ENCODE measurements at regions not wholly inside any gene's neighbourhood (a gene's known extent, or its start where the extent isn't known, plus 50 kb on each side); places are given as distances from the start of the nearest gene placed in this dataset.

GRCh38 chr4:20302336-20302735, 50.6 kb downstream of the SLIT2 start:
- no peak for DNase-seq

DNA sequence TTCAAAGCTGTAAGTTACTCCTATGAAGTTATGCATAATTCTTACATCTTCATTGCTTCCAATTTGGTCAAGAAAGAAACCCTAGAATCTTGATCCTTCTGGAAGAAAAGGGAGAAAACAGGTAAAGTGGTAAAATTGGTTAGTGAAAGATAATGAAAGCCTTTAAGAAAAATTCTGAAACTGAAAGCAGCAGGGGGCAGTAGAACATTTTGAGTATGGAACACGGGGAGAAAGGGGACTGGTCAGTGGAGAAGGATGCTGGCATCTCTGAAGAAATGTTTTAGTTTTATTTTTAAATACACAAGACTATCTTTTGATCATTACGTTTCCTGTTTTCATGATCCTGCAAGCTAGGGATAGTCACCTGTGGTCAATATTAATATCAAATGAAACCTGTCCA, 54.3 kb downstream of the SLIT2 start:
- no peak for DNase-seq

DNA sequence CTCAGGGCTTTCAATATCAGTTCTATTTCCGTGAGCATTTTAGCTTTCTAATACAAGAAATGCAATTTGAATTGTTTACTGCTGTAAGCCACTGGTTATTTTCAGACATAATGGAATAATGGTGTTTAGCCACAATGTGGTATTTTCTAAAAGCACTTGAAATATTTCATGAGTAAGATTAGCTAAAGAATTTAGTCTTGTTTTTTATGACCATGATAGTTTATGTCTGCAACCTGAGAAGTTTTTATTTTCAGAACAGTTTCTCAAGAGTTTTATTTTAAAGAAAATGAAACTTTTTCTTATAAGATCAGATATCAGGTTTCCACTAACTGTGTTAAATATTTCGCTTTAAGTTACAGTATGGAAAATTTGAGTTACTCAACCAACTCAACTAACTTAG, 60.2 kb downstream of the SLIT2 start:
- DNase-seq: no peak

GRCh38 chr4:20313237-20314030, 61.7 kb downstream of the SLIT2 start:
- no peak for DNase-seq

DNA sequence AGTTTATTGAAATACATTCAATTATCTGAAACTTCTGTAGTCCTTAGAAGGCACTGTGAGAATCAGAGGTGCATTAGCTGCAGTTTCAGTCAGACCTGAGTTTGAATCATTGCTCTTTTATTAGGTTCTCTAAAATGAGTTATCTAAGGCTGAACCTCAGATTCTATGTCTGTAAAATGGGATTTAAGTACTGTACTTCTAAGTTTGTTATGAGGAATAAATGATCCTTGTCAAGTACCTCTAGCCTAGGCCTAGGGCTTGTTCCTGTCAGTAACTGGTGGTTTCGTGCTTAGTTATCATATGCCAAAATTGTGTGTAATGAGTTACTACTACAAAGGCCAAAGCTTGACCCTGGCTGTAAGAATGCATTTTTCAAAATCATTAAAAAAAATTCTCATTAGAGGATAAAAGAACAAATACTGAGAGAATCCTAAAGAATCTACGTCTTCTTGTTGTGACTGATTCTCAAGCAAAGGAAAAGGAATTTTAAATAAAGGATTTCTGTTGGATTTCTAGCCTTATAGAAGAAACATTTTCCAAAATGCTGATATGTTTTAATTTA, 65.8 kb downstream of the SLIT2 start:
- DNase-seq: no peak

- no peak for DNase-seq
These were observed 66.5 kb downstream of the SLIT2 start for GRCh38 chr4:20318001-20318908.

DNA sequence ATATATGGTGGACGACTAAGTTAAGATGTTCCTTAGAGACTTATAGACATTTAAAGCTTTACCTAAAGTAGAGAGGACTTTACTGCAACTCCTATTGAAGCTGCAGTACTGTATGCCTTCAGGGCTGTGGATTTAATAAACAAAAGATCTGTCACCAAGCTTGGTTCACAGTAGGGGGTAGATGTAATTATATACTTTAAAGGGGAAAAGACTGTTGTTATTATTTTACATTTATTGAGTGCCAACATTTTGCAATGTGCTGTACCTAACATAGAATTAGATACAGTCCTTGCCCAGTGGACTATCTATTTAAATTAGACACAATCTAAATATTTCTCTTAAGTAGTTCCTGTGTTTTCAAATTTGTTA, 67.2 kb downstream of the SLIT2 start:
- DNase-seq: no peak

- no peak for DNase-seq
These were observed 68.3 kb downstream of the SLIT2 start for GRCh38 chr4:20319825-20320612.

- DNase-seq: no peak
These were observed 72.3 kb downstream of the SLIT2 start for GRCh38 chr4:20323991-20324390.

- DNase-seq: no peak
These were observed 74.8 kb downstream of the SLIT2 start for GRCh38 chr4:20326460-20326859.

DNA sequence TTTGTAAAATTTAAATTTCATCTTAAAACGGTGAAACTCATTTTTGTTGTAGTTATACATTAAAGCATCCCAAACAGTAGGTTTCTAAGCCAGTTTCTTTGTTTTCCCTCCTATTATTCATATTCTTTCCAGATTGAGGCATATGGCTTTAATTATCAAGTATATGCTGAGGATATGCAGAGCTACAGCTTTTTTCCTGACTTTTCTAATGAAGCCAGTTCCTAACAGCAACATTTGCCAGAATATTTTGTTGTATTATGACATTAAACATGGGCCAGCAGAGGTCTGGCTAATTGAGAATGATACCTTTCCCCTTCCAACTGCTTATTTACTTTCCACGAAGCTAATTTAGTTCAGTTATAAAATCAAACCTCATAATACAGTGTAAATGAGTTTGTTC, 75.3 kb downstream of the SLIT2 start:
- DNase-seq: no peak

DNA sequence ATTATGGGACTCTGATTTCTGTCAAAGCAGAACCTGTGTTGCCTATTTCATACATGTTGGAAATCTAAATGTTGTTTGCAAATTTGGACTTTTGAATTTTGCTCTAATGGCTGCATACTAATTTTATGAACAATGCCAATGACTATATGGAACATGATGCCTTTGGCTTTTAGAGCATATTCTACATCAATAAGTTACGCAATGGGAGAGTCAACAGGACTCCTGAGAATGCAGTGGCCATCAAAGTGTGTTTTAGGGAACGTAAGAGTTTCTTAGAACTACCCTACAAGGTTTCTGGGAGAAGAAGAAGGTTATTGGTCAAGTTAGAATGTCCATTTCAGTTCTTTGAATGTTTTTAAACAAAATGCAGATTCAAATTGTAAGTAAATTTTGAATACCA, 76.1 kb downstream of the SLIT2 start:
- no peak for DNase-seq

DNA sequence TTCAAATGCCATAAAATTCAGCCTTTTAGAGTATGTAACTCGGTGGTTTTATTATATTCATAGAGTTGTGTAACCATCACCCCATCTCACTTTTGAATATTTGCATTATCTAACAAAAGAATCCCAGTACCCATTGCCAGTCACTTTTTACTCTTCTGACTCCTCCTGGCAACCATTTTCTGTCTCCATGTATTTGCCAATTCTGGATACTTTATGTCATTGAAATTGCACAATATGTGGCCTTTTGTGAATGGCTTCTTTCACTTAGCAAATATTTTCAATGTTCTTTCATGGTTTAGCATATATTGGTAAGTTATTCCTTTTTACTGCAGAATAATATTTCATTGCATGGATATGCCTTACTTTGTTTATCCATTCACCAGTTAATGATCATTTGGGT, 79.9 kb downstream of the SLIT2 start:
- no peak for DNase-seq

- DNase-seq: no peak
These were observed 81.5 kb downstream of the SLIT2 start for GRCh38 chr4:20333141-20333715.

DNA sequence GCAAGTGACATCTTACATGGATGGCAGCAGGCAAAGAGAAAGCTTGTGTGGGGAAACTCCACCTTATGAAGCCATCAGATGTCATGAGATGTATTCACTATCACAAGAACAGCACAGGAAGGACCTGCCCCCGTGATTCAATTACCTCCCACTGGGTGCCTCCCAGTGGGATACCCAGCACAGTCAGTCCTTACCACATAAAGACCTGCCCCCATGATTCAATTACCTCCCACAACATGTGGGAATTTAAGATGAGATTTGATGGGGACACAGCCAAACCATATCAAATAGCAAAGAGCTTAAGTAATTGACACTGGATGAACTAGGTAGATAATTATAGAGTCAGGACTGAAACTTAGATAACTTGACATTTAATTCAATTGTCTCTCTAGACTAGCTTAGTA, 85.6 kb downstream of the SLIT2 start:
- DNase-seq: no peak

GRCh38 chr4:20338841-20339240, 87.1 kb downstream of the SLIT2 start:
- no peak for DNase-seq

DNA sequence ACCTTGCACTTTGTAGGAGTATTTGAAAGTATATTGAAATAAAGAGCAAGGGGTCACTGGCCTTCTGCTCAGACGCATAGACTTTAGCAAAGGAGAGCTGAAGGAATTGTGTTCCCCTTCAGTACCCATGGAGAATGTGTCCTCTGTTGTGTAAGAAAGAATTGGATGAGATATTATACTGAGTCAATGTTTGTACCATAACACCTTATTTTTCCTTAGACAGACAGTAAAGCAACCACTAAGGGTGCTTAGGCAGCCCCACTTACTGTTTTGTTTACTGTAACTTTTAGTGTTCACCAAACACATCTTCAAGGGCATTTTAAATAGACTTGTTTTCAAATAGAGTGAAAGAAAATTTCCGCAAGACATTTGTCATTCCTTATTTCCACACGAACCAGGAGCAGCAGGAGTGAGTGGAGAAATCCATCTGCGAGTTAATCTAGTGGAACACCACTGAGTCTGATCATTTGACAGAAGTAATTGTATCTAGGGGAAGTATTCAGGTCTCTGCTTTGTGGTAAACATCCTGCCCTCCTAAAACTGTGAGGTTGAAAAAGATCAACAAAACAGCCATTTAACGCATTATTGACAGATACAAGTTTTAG, 89.5 kb downstream of the SLIT2 start:
- no peak for DNase-seq

GRCh38 chr4:20347531-20347930, 95.8 kb downstream of the SLIT2 start:
- DNase-seq: no peak

- DNase-seq: no peak
These were observed 96.7 kb downstream of the SLIT2 start for GRCh38 chr4:20348411-20348810.

DNA sequence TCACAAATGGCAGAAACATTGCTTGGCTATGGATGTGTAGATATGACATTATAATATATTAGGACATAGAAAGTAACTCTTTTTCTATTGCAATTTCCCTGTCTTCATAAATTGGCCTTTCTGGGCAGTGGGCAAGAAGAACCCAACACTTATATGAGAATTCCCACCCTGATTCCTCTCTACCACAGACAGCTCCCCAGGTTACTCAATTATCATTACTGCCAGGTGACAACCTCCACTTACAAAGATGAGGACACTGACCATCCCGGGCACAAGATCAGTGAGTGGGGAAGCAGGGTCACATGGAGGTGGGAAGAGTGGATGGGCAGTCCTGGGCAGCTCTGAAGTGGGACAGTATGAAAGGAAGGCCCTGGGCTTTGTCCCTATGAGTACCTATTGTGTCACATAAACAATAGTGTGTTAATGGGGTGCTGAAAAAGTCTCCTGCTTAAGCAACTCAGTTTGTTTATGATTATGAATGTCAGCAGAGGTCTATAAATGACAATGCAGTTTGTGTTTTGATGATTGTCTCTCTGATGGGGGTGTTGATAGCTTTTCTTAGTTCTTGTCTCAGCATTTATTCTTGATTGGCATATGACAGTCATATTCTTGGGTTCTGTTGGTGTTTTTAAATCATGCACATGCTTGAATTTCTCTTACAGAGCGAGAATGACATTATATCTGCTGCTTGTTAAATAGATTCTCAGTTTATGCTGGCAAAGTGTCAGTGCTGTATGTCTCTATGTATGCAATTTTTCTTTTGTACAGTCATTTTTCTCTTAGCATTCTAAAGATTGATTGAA, 99.9 kb downstream of the SLIT2 start:
- no peak for DNase-seq

DNA sequence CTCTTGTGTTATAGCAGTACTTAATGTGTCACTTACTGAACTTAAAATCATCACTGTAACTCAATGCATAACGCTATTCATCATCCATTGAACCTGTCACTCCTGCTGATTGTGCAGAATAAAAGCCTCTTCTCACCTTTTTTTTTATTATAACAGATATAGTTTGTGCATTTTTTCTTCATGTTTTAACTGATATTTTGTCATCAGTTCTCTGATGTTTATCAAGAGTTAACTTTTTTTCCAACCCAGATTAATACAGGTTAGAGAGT, 100.4 kb downstream of the SLIT2 start:
- DNase-seq: no peak

- no peak for DNase-seq
These were observed 101.9 kb downstream of the SLIT2 start for GRCh38 chr4:20353646-20354045.
